Sigmoid colon (tissue), 6 donors: ENCODE measurements at regions not wholly inside any gene's neighbourhood (a gene's known extent, or its start where the extent isn't known, plus 50 kb on each side); places are given as distances from the start of the nearest gene placed in this dataset.

Experiments
- DNase-seq: peaks from one replicate; pipeline ENCODE4 v3.0.0-alpha.2; 2019
- H3K27ac ChIP-seq, 4 donors: fragments of 200-600 bp; sonication (generic); one replicate each; pipeline ENCODE4 v1.5.1; 2016 to 2019; ENCODE audit warnings: mild to moderate bottlenecking in 1 of 4
- H3K27me3 ChIP-seq, 3 donors: fragments of 200-600 bp; sonication (generic); one replicate each; pipeline ENCODE4 v1.5.1; 2019; ENCODE audit warnings: mild to moderate bottlenecking in 1 of 3
- H3K36me3 ChIP-seq, 4 donors: fragments of 200-600 bp; sonication (generic); one replicate each; pipeline ENCODE4 v1.5.1; 2016 to 2019
- H3K4me1 ChIP-seq, 4 donors: fragments of 200-600 bp; sonication (generic); one replicate each; pipeline ENCODE4 v1.5.1; 2017 to 2019
- H3K4me3 ChIP-seq, 4 donors: fragments of 200-600 bp; sonication (generic); one replicate each; pipeline ENCODE4 v1.5.1; 2017 to 2019; ENCODE audit warnings: mild to moderate bottlenecking in 2 of 4, moderate library complexity in 1 of 4
- H3K9me3 ChIP-seq, 4 donors: fragments of 200-600 bp in 3 of 4; sonication (generic) in 3 of 4; one replicate each; pipeline versions ENCODE4 v1.5.1 to v1.6.1; 2013 to 2019
- EP300 ChIP-seq, 4 donors: sonication (generic); formaldehyde crosslinking; IDR thresholded peaks; one replicate each; pipeline ENCODE4 v1.6.1; 2017; ENCODE audit warnings: antibody characterized with exemption in 4 of 4
- POLR2A ChIP-seq, 2 donors: fragments of 450-650 bp; IDR thresholded peaks; one replicate each; pipeline ENCODE4 v1.6.1; 2016; ENCODE audit warnings: antibody characterized with exemption in 2 of 2, mild to moderate bottlenecking in 2 of 2, moderate library complexity in 2 of 2
- POLR2AphosphoS5 ChIP-seq, 4 donors: sonication (generic); formaldehyde crosslinking; IDR thresholded peaks; one replicate each; pipeline ENCODE4 v1.6.1; 2017; ENCODE audit warnings: antibody characterized with exemption in 4 of 4
- WGBS, 2 donors: extraction: QIAGEN DNeasy Blood & Tissue Kit; methylation state at CpG; one replicate each; pipeline ENCODE4 v1.1.7; 2013; 5-methylcytosine and 5-hydroxymethylcytosine counted together
- intact Hi-C: fragments of 100-400 bp; cut with DNase I; formaldehyde crosslinking; loops from one replicate; pipeline ENCODE4 v1.15.1; 2023
- TF ChIP-seq, protein P1 (sequence below), 4 experiments: fragments of 450-650 bp in 3 of 4; fragments of 200-600 bp in 1 of 4; IDR thresholded peaks; one replicate each; pipeline ENCODE4 v1.5.1; 2016 to 2019; ENCODE audit warnings: antibody characterized with exemption in 4 of 4, mild to moderate bottlenecking in 3 of 4, moderate library complexity in 2 of 4
- donor health status: healthy with polysubstance abuse.
- donor health status: healthy.

DNA sequence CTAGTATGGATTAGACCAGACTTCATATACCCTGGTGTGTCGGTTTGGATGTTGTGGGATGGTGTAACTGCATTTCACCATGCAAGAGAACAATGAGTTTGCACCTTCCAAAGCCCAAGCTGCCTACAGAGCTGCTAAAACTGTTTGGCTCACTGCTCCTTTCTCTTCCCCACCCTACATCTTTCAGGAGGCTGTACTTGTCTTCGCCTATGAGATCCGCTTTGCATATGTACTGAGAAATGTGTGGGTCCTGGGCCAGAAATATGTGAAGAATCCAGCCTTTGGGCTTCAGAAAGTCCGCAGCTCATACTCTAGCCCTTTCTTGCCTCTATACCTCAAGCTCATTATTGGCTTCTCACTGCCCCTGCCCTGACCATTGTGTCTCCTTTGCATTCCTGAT lies 1060.0 kb downstream of the NTRK3 start:
- intact Hi-C loops: no loop called here
- H3K27me3 ChIP-seq: no peaks in the 10 kb centered on the region
- TF ChIP-seq, protein P1, sequence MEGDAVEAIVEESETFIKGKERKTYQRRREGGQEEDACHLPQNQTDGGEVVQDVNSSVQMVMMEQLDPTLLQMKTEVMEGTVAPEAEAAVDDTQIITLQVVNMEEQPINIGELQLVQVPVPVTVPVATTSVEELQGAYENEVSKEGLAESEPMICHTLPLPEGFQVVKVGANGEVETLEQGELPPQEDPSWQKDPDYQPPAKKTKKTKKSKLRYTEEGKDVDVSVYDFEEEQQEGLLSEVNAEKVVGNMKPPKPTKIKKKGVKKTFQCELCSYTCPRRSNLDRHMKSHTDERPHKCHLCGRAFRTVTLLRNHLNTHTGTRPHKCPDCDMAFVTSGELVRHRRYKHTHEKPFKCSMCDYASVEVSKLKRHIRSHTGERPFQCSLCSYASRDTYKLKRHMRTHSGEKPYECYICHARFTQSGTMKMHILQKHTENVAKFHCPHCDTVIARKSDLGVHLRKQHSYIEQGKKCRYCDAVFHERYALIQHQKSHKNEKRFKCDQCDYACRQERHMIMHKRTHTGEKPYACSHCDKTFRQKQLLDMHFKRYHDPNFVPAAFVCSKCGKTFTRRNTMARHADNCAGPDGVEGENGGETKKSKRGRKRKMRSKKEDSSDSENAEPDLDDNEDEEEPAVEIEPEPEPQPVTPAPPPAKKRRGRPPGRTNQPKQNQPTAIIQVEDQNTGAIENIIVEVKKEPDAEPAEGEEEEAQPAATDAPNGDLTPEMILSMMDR (IDR thresholded peaks at IDR 0.05): no peak
- no peak for TF ChIP-seq EP300 (IDR thresholded peaks at IDR 0.05)
- TF ChIP-seq POLR2A (IDR thresholded peaks at IDR 0.05): no peak
- no peak for TF ChIP-seq POLR2AphosphoS5 (IDR thresholded peaks at IDR 0.05)
- H3K27ac ChIP-seq: no peak overlapping the region
- DNase-seq: no peak
- no peak overlapping the region for H3K4me3 ChIP-seq
- WGBS, 2 donors: 86 to 88% methylated on average over 4 of the region's 4 CpGs
- no peaks in the 10 kb centered on the region for H3K4me1 ChIP-seq
- H3K9me3 ChIP-seq: peaks cover 0 to 4% (median 0%) of the 10 kb centered on the region in 4 donors
- H3K36me3 ChIP-seq: no peaks in the 10 kb centered on the region

DNA sequence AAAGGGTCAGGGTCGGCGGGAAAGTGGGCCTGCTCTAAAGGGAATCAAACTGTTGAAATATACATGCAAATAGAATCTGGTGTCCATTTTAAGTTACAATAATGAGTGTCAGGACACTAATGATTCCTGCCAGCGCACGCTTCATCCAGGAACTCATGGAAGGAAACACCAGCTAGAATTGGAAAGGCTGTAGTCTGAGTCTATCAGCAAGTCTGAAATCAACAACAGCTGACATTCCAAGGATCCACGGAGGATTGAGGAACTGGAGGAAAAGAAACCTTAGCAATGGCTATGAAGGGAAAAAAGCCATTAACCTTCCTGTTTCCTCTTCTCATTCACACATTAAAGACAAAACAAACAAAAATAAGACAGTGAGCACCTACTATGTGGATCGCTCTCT lies 1063.1 kb downstream of the NTRK3 start:
- no peaks in the 10 kb centered on the region for H3K4me1 ChIP-seq
- intact Hi-C loops: no loop called here
- H3K27me3 ChIP-seq: no peaks in the 10 kb centered on the region
- H3K36me3 ChIP-seq: no peaks in the 10 kb centered on the region
- peaks cover 0 to 4% (median 0%) of the 10 kb centered on the region in 4 donors for H3K9me3 ChIP-seq
- no peak overlapping the region for H3K4me3 ChIP-seq
- no peak overlapping the region for H3K27ac ChIP-seq
- TF ChIP-seq, protein P1 (IDR thresholded peaks at IDR 0.05): no peak
- no peak for TF ChIP-seq POLR2AphosphoS5 (IDR thresholded peaks at IDR 0.05)
- no peak for TF ChIP-seq EP300 (IDR thresholded peaks at IDR 0.05)
- TF ChIP-seq POLR2A (IDR thresholded peaks at IDR 0.05): no peak
- no peak for DNase-seq
- WGBS, 2 donors: 74 to 90% methylated on average over 6 of the region's 6 CpGs

DNA sequence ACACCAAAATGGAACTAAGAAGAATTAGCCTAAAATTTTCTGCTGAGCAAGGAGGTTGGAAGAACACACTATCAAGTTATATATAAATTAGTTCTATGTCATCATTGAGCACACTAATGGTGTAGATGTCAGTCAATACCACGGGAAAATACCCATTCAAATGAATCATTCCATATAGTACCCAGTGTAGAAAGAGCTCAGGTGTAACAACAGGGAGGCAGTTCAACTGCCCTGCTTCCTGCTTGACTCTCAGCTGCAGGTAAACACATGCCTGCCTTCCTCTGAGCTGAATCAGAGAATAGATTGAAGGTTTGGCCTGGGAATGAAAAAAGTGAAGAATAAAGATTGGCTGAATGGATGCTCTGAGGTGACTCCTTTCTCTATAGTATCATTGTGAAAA lies 1088.0 kb downstream of the AGBL1 start:
- intact Hi-C loops: no loop called here
- no peaks in the 10 kb centered on the region for H3K27me3 ChIP-seq
- peaks cover 0 to 4% (median 0%) of the 10 kb centered on the region in 4 donors for H3K9me3 ChIP-seq
- TF ChIP-seq, protein P1 (IDR thresholded peaks at IDR 0.05): no peak
- TF ChIP-seq EP300 (IDR thresholded peaks at IDR 0.05): no peak
- TF ChIP-seq POLR2AphosphoS5 (IDR thresholded peaks at IDR 0.05): no peak
- TF ChIP-seq POLR2A (IDR thresholded peaks at IDR 0.05): no peak
- H3K36me3 ChIP-seq: no peaks in the 10 kb centered on the region
- H3K27ac ChIP-seq: no peak overlapping the region
- DNase-seq: no peak
- WGBS, 2 donors: 43 to 72% methylated on average over 1 of the region's 1 CpG
- no peak overlapping the region for H3K4me3 ChIP-seq
- no peaks in the 10 kb centered on the region for H3K4me1 ChIP-seq

DNA sequence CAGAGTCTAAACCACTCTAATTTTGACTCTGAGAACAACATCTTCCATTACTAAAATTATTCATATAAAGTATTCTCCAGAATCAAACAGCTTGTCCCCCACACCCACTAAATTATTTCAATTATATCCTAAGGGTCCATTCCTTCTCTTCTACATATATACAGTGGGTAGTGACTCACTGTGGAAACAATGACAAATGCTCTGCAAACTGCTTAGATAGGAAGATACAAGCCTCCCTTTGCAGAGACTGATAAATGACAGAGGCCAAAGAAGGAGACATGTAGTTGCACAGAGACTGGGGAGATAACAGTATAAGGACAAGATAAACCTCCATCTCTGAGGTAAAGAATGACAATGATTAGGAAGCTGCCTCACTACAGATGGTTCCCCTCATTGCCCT lies 1087.4 kb downstream of the AGBL1 start:
- Histone ChIP-seq H3K36me3 (no peaks in the 10 kb centered on the region), H3K27ac (no peak overlapping the region), H3K4me3 (no peak overlapping the region), H3K4me1 (no peaks in the 10 kb centered on the region), H3K27me3 (no peaks in the 10 kb centered on the region), H3K9me3 (peaks cover 0 to 4% (median 0%) of the 10 kb centered on the region in 4 donors)
- intact Hi-C loops: no loop called here
- TF ChIP-seq EP300 (IDR thresholded peaks at IDR 0.05): no peak
- TF ChIP-seq POLR2A (IDR thresholded peaks at IDR 0.05): no peak
- TF ChIP-seq, protein P1 (IDR thresholded peaks at IDR 0.05): no peak
- no peak for TF ChIP-seq POLR2AphosphoS5 (IDR thresholded peaks at IDR 0.05)
- DNase-seq: no peak

DNA sequence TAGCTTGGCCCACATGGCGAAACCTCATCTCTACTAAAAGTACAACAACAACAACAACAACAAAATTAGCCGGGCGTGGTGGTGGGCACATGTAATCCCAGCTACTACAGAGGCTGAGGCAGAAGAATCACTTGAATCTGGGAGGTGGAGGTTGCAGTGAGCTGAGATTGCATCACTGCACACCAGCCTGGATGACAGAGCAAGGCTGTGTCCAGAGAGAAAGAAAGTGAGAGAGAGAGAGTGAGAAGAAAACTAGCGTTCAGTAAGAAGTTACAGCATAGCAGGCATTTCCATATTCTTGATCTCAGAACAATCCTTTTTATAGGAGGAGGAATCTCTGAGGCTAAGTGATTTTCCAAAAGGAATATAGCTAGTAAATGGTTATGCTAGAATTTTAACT lies 1076.1 kb downstream of the AGBL1 start:
- DNase-seq: no peak
- H3K4me3 ChIP-seq: no peak overlapping the region
- WGBS, 2 donors: 78% methylated on average over 4 of the region's 4 CpGs
- H3K27ac ChIP-seq: no peak overlapping the region
- no peaks in the 10 kb centered on the region for H3K4me1 ChIP-seq
- no peaks in the 10 kb centered on the region for H3K27me3 ChIP-seq
- intact Hi-C loops: no loop called here
- TF ChIP-seq POLR2A (IDR thresholded peaks at IDR 0.05): no peak
- TF ChIP-seq POLR2AphosphoS5 (IDR thresholded peaks at IDR 0.05): no peak
- TF ChIP-seq, protein P1 (IDR thresholded peaks at IDR 0.05): no peak
- TF ChIP-seq EP300 (IDR thresholded peaks at IDR 0.05): no peak
- H3K36me3 ChIP-seq: no peaks in the 10 kb centered on the region
- H3K9me3 ChIP-seq: no peaks in the 10 kb centered on the region
